ENCODE measurements at regions not wholly inside any gene's neighbourhood (a gene's known extent, or its start where the extent isn't known, plus 50 kb on each side); places are given as distances from the start of the nearest gene placed in this dataset.

- peak; percentile 76 for DNase-seq
These were observed 53.3 kb upstream of the ZC3H11B start for GRCh38 chr1:219666242-219666641.

- no peak for DNase-seq
These were observed 52.2 kb upstream of the ZC3H11B start for GRCh38 chr1:219665089-219665488.

- DNase-seq, result peak; percentile 18
These were observed 51.6 kb upstream of the ZC3H11B start for GRCh38 chr1:219664310-219665029.

All from fibroblast of skin of right quadriceps (primary cell).